Fibroblast of mammary gland (primary cell): ENCODE measurements at regions not wholly inside any gene's neighbourhood (a gene's known extent, or its start where the extent isn't known, plus 50 kb on each side); places are given as distances from the start of the nearest gene placed in this dataset.
"Not testable (repeated sequence)": the region's sequence is repeated elsewhere in the genome, so short reads cannot be mapped to it uniquely, and the experiment has no call there.

Experiments
- DNase-seq: peaks from one replicate; pipeline ENCODE4 v3.0.0-alpha.2; 2010; ENCODE audit warnings: low read depth
- H3K4me3 ChIP-seq: 2 replicates; pipeline ENCODE4 v1.5.1; 2011; ENCODE audit warnings: low read depth, mild to moderate bottlenecking, low read length, moderate library complexity; ENCODE audit not compliant: control insufficient read depth
- CTCF ChIP-seq: conservative IDR thresholded peaks from 2 replicates; pipeline ENCODE4 v1.5.1; 2011; ENCODE audit warnings: low read depth, low read length, inconsistent platforms; ENCODE audit not compliant: control insufficient read depth, insufficient read depth

GRCh38 chr5:36395260-36395659, 93.6 kb upstream of the RANBP3L start:
- no peak for TF ChIP-seq CTCF
- no peak for DNase-seq
- no peak overlapping the region for H3K4me3 ChIP-seq

DNA sequence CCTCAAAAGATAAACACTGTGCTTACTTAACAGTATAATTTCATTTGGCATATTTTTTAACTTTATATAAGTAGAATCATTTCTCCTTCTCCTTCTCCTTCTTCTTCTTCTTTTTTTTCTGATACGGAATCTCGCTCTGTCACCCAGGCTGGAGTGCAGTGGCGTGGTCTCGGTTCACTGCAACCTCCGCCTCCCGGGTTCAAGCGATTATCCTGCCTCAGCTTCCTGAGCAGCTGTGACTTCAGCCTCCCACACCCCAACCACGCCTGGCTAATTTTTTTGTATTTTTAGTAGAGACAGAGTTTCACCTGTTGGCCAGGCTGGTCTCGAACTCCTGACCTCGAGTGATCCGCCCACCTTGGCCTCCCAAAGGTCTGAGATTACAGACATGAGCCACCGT, 94.2 kb upstream of the RANBP3L start:
- not testable (repeated sequence) for H3K4me3 ChIP-seq, DNase-seq

DNA sequence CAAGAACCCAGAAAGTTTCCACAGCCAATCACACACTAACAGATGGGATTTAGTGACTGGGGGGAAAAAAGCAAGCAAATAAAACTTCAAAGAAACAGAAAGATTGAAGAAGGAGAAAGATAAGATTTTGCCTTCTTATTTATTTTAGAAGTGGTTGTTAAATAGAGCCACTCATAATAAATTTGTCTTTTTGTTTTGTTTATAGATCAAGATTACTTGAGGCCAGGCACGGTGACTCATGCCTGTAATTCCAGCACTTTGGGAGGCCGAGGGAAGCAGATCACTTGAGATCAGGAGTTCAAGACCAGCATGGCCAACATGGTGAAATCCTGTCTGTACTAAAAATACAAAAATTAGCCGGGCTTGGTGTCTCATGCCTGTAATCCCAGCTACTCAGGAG, 94.9 kb upstream of the RANBP3L start:
- no peak for TF ChIP-seq CTCF
- peak; percentile 41 for DNase-seq
- no peak overlapping the region for H3K4me3 ChIP-seq

- peak; percentile 44 for TF ChIP-seq CTCF
- no peak overlapping the region for H3K4me3 ChIP-seq
- DNase-seq: peak; percentile 74
Observed at GRCh38 chr5:36397901-36398536, 96.3 kb upstream of the RANBP3L start.

GRCh38 chr5:36402512-36402906, 100.8 kb upstream of the RANBP3L start:
- no peak for TF ChIP-seq CTCF
- no peak overlapping the region for H3K4me3 ChIP-seq
- DNase-seq: peak; percentile 22

DNA sequence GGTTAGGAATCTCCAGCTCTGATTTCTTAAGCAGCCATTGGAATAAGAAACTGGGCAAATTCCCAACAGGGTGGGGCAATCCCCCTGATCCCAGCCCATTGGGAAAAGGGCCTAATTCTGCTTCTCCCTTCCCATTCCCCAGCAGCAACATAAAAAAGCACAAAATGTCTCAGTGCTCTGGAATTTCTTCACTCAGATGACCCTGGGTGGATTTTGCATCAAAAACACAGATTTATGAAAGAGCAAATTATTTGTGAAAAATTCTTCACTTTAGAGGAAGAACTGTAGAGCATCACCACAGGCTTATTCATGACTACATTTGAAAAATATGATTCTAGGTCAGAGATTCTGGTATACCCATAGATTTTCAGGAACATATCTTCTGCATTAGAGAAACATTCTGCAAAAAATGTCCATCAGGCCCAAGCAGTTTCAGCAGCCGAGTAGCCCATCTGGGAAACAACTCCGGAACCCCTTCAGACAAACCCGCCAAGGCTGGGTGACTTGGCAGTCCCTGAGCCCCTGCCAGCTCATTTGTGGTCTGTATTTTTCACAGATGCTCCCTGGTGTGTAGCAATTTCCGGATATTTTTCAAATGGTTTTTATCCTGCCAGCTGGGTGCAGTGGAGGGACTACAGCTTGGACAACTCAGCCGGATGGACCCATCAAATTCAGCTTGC, 102.1 kb upstream of the RANBP3L start:
- no peak for TF ChIP-seq CTCF
- DNase-seq: peak; percentile 95
- H3K4me3 ChIP-seq: no peak overlapping the region

GRCh38 chr5:36406023-36406422, 104.3 kb upstream of the RANBP3L start:
- no peak overlapping the region for H3K4me3 ChIP-seq
- DNase-seq: no peak
- TF ChIP-seq CTCF: no peak
